Kidney (tissue), 13 donors: ENCODE measurements at regions not wholly inside any gene's neighbourhood (a gene's known extent, or its start where the extent isn't known, plus 50 kb on each side); places are given as distances from the start of the nearest gene placed in this dataset.

Source experiments
- DNase-seq, 5 donors: peaks; one replicate each; pipeline ENCODE4 v3.0.0-alpha.2; 2013 to 2020
- FAIRE-seq: peaks from 2 replicates; lab custom pipeline; 2012; peaks lifted over from hg19 to GRCh38; lab: Jason Lieb, UNC
- H3K27ac ChIP-seq, 2 donors: one replicate each; pipeline ENCODE4 v1.7.0; 2013; ENCODE audit warnings: low read depth in 2 of 2, low read length in 2 of 2, inconsistent platforms in 1 of 2
- H3K27me3 ChIP-seq: one replicate; pipeline ENCODE4 v1.7.1; 2013; ENCODE audit warnings: low read length, inconsistent platforms; ENCODE audit not compliant: control insufficient read depth, insufficient read depth
- H3K36me3 ChIP-seq, 3 donors: one replicate each; pipeline versions ENCODE4 v1.7.0 to v1.7.1; 2013; ENCODE audit warnings: low read length in 3 of 3, control low read depth in 1 of 3, inconsistent platforms in 1 of 3; ENCODE audit not compliant: insufficient read depth in 3 of 3, control insufficient read depth in 2 of 3
- H3K4me1 ChIP-seq, 3 donors: one replicate each; pipeline versions ENCODE4 v1.7.0 to v1.7.1; 2013; ENCODE audit warnings: low read length in 3 of 3, inconsistent platforms in 1 of 3, low read depth in 1 of 3; ENCODE audit not compliant: control insufficient read depth in 2 of 3, insufficient read depth in 2 of 3
- H3K4me3 ChIP-seq, 3 donors: one replicate each; pipeline versions ENCODE4 v1.7.0 to v1.8.1; 2013; ENCODE audit warnings: low read length in 3 of 3, control low read depth in 1 of 3, inconsistent platforms in 1 of 3
- H3K9ac ChIP-seq, 3 donors: one replicate each; pipeline versions ENCODE4 v1.7.0 to v1.7.1; 2013; ENCODE audit warnings: low read length in 3 of 3, control low read depth in 1 of 3, inconsistent platforms in 1 of 3
- H3K9me3 ChIP-seq, 3 donors: one replicate each; pipeline versions ENCODE4 v1.7.0 to v1.7.1; 2013; ENCODE audit warnings: low read length in 3 of 3, control low read depth in 1 of 3, inconsistent platforms in 1 of 3; ENCODE audit not compliant: control insufficient read depth in 2 of 3, insufficient read depth in 1 of 3
- intact Hi-C: fragments of 100-400 bp; cut with DNase I; formaldehyde crosslinking; loops from one replicate; pipeline ENCODE4 v1.11.1; 2022
- TF ChIP-seq, protein P1 (sequence below): IDR thresholded peaks from 3 replicates; pipeline ENCODE4 v1.5.1; 2012; ENCODE audit warnings: mild to moderate bottlenecking, moderate library complexity, borderline replicate concordance; ENCODE audit not compliant: insufficient read depth; ENCODE audit errors: extremely low read depth
- donor health status: control.
- donor health status: control.
- donor health status: control.
- donor health status: control.
- donor health status: control.
- donor health status: DM: yes; HTN: yes; CAD: no.
- donor health status: Normal renal cell carcinoma (clear cell type).

DNA sequence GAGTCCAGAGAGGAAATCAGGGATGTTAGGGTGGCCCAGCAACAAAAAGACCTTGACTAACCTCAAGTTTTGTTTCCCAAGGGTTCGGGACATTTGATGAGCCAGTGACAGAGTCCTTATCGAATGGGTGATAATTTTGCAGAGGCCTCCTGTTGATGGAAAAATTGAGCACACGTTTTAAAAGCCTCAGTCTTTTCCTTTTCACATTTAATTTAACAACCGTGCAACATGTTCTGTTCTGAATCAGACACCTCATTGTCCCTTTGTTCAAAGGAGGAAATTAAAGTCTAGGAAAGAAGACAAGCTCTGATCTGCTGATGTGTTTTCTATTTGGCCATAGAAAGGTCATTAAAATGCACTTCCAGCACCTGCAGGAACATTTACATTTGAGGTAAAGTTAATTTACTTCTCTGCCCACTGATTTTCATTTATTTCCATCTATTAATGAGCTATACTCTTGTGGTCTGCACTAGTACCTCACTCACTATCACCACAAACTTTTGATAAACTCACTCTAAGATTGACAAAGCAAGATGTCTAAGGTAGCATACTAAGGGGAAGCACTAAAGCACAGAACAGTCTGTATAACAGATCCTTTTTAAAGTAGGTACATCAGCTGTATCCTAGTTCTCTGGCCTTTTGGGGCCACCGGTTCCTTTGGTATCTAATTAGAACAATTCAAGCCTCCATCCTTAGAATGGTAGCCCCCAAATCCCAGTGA, 147.0 kb downstream of the RPAP3 start:
- Histone ChIP-seq H3K27me3 (no peaks in the 10 kb centered on the region), H3K36me3 (no peaks in the 10 kb centered on the region), H3K9me3 (no peaks in the 10 kb centered on the region), H3K9ac (no peak overlapping the region), H3K27ac (no peak overlapping the region), H3K4me1 (no peaks in the 10 kb centered on the region), H3K4me3 (no peak overlapping the region)
- no peak for DNase-seq
- FAIRE-seq, result no peak
- intact Hi-C loops, result no loop called here
- TF ChIP-seq, protein P1, sequence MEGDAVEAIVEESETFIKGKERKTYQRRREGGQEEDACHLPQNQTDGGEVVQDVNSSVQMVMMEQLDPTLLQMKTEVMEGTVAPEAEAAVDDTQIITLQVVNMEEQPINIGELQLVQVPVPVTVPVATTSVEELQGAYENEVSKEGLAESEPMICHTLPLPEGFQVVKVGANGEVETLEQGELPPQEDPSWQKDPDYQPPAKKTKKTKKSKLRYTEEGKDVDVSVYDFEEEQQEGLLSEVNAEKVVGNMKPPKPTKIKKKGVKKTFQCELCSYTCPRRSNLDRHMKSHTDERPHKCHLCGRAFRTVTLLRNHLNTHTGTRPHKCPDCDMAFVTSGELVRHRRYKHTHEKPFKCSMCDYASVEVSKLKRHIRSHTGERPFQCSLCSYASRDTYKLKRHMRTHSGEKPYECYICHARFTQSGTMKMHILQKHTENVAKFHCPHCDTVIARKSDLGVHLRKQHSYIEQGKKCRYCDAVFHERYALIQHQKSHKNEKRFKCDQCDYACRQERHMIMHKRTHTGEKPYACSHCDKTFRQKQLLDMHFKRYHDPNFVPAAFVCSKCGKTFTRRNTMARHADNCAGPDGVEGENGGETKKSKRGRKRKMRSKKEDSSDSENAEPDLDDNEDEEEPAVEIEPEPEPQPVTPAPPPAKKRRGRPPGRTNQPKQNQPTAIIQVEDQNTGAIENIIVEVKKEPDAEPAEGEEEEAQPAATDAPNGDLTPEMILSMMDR, result no peak

DNA sequence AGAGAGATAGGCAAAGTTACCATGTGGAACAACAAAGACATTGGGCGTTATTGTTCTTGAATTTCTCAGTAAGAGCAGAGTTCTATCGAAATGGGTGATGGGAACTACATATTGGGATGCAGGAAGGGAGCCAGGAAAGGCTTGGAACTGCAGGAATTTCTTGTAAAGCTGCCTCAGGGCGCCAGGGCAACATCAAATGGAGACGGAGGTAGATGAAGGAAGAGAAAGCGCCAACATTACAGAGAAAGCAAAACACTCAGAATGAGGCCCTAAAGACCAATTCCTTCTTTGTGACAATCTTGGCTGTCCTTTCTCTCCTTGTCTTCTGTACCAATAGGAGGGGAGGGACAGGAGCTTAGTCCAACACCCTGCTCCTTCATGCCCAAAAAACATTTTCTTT, 148.4 kb downstream of the RPAP3 start:
- no peak overlapping the region for H3K27ac ChIP-seq
- no peak overlapping the region for H3K9ac ChIP-seq

DNA sequence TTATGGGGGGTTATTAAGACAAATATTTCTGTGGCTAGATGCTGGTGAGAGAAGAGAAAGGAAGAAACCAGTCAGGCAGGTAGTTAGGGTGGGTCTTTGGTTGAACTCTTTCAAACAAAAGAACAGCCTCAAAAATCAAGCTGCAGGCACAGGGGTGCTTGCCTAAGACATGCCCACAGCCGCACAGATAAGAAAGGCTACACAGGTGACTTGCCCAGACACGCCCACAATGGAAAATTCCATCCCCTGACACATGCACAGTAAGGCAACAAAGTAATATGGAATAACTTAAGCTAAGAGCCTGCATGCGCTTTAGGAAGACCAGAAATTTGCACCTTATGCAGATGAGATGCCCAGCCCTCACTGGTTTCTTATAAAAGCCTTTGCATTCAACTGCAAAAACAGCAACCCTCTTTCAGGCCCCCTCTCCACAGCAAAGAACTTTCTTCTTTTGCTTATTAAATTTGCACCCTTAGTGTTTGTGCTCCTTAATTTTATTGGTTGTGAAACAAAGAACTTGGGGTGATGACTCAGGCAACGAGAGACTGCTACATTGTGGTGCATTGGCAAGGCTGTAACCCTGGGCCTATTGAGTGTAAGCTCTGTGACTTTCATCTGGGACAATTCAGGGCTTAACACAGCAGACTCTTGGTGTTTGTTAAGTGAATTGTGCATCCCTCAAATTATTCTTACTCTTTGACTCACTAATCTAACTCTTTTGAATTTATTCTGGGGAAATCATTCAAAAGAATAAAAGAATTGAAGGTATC, 149.4 kb downstream of the RPAP3 start:
- Histone ChIP-seq H3K9ac (no peak overlapping the region), H3K9me3 (peaks cover 0 to 7% (median 3%) of the 10 kb centered on the region in 3 donors), H3K36me3 (no peaks in the 10 kb centered on the region), H3K27ac (no peak overlapping the region), H3K27me3 (no peaks in the 10 kb centered on the region), H3K4me1 (no peaks in the 10 kb centered on the region), H3K4me3 (no peak overlapping the region)
- intact Hi-C loops, result no loop called here
- no peak for DNase-seq
- TF ChIP-seq, protein P1, result no peak
- no peak for FAIRE-seq

More for the DNA sequence above, 148.4 kb downstream of the RPAP3 start:
- H3K9me3 ChIP-seq, result peaks cover 0 to 7% (median 3%) of the 10 kb centered on the region in 3 donors
- no peak overlapping the region for H3K4me3 ChIP-seq
- no peak for DNase-seq
- intact Hi-C loops, result no loop called here
- TF ChIP-seq, protein P1, result no peak
- no peaks in the 10 kb centered on the region for H3K36me3 ChIP-seq
- no peaks in the 10 kb centered on the region for H3K4me1 ChIP-seq
- no peak for FAIRE-seq
- no peaks in the 10 kb centered on the region for H3K27me3 ChIP-seq
